Suprapubic skin (tissue), 4 donors: ENCODE measurements at regions not wholly inside any gene's neighbourhood (a gene's known extent, or its start where the extent isn't known, plus 50 kb on each side); places are given as distances from the start of the nearest gene placed in this dataset.

Experiments
- DNase-seq, 2 donors: peaks; one replicate each; pipeline ENCODE4 v3.0.0-alpha.2; 2019; ENCODE audit warnings: low spot score in 2 of 2
- H3K27ac ChIP-seq: fragments of 200-600 bp; sonication (generic); one replicate; pipeline ENCODE4 v1.5.1; 2019
- H3K27me3 ChIP-seq: fragments of 200-600 bp; sonication (generic); one replicate; pipeline ENCODE4 v1.5.1; 2019
- H3K36me3 ChIP-seq: fragments of 200-600 bp; sonication (generic); one replicate; pipeline ENCODE4 v1.5.1; 2019
- H3K4me1 ChIP-seq: fragments of 200-600 bp; sonication (generic); one replicate; pipeline ENCODE4 v1.5.1; 2019
- H3K4me3 ChIP-seq: fragments of 200-600 bp; sonication (generic); one replicate; pipeline ENCODE4 v1.5.1; 2019; ENCODE audit warnings: mild to moderate bottlenecking
- H3K9me3 ChIP-seq: fragments of 200-600 bp; sonication (generic); one replicate; pipeline ENCODE4 v1.5.1; 2019
- CTCF ChIP-seq, 2 donors: fragments of 200-600 bp in 1 of 2; fragments of 450-650 bp in 1 of 2; sonication (generic) in 1 of 2; IDR thresholded peaks; one replicate each; pipeline ENCODE4 v1.5.1; 2016 to 2019; ENCODE audit warnings: antibody characterized with exemption in 2 of 2, mild to moderate bottlenecking in 1 of 2, moderate library complexity in 1 of 2
- EP300 ChIP-seq: sonication (generic); formaldehyde crosslinking; IDR thresholded peaks from one replicate; pipeline ENCODE4 v1.6.1; 2017; ENCODE audit warnings: antibody characterized with exemption
- POLR2A ChIP-seq, 2 donors: fragments of 450-650 bp; IDR thresholded peaks; one replicate each; pipeline ENCODE4 v1.6.1; 2017; ENCODE audit warnings: antibody characterized with exemption in 2 of 2, mild to moderate bottlenecking in 2 of 2, moderate library complexity in 2 of 2
- POLR2AphosphoS5 ChIP-seq, 3 donors: sonication (generic); formaldehyde crosslinking; IDR thresholded peaks; one replicate each; pipeline ENCODE4 v1.6.1; 2017; ENCODE audit warnings: antibody characterized with exemption in 3 of 3
- WGBS: methylation state at CpG from one replicate; pipeline ENCODE4 v1.1.5; 2018; 5-methylcytosine and 5-hydroxymethylcytosine counted together

GRCh38 chr6:113141901-113142300 is 715.2 kb upstream of the MARCKS start:
- H3K27me3 ChIP-seq: no peaks in the 10 kb centered on the region
- H3K4me1 ChIP-seq: no peaks in the 10 kb centered on the region
- TF ChIP-seq EP300: no peak
- TF ChIP-seq POLR2A (IDR thresholded peaks at IDR 0.05): no peak
- no peak for TF ChIP-seq POLR2AphosphoS5 (IDR thresholded peaks at IDR 0.05)
- TF ChIP-seq CTCF (IDR thresholded peaks at IDR 0.05): no peak
- H3K9me3 ChIP-seq: no peaks in the 10 kb centered on the region
- DNase-seq: no peak
- WGBS: 91% methylated on average over 2 of the region's 2 CpGs
- H3K27ac ChIP-seq: no peak overlapping the region
- H3K36me3 ChIP-seq: no peaks in the 10 kb centered on the region
- no peak overlapping the region for H3K4me3 ChIP-seq

- H3K4me1 ChIP-seq: no peaks in the 10 kb centered on the region
- no peaks in the 10 kb centered on the region for H3K27me3 ChIP-seq
- no peak for TF ChIP-seq EP300
- no peak for TF ChIP-seq CTCF (IDR thresholded peaks at IDR 0.05)
- no peak for TF ChIP-seq POLR2AphosphoS5 (IDR thresholded peaks at IDR 0.05)
- no peak for TF ChIP-seq POLR2A (IDR thresholded peaks at IDR 0.05)
- 88% methylated on average over 5 of the region's 5 CpGs for WGBS
- H3K27ac ChIP-seq: no peak overlapping the region
- no peaks in the 10 kb centered on the region for H3K9me3 ChIP-seq
- no peaks in the 10 kb centered on the region for H3K36me3 ChIP-seq
- no peak overlapping the region for H3K4me3 ChIP-seq
- no peak for DNase-seq
These were observed 714.4 kb upstream of the MARCKS start for GRCh38 chr6:113142671-113143174.

- Histone ChIP-seq H3K4me3 (no peak overlapping the region), H3K36me3 (no peaks in the 10 kb centered on the region), H3K27me3 (no peaks in the 10 kb centered on the region), H3K4me1 (no peaks in the 10 kb centered on the region), H3K27ac (no peak overlapping the region), H3K9me3 (no peaks in the 10 kb centered on the region)
- WGBS: 96% methylated on average over 3 of the region's 3 CpGs
- TF ChIP-seq POLR2A (IDR thresholded peaks at IDR 0.05) (no peak), EP300 (no peak), POLR2AphosphoS5 (IDR thresholded peaks at IDR 0.05) (no peak), CTCF (IDR thresholded peaks at IDR 0.05) (no peak)
- DNase-seq: no peak
These were observed 713.9 kb upstream of the MARCKS start for GRCh38 chr6:113143206-113143605.

GRCh38 chr6:113144117-113144516 is 713.0 kb upstream of the MARCKS start:
- DNase-seq: no peak
- Histone ChIP-seq H3K27ac (no peak overlapping the region), H3K36me3 (no peaks in the 10 kb centered on the region), H3K4me3 (no peak overlapping the region), H3K9me3 (no peaks in the 10 kb centered on the region), H3K4me1 (no peaks in the 10 kb centered on the region), H3K27me3 (no peaks in the 10 kb centered on the region)
- TF ChIP-seq POLR2AphosphoS5 (IDR thresholded peaks at IDR 0.05): no peak
- 70% methylated on average over 3 of the region's 3 CpGs for WGBS

- 91% methylated on average over 1 of the region's 1 CpG for WGBS
- Histone ChIP-seq H3K36me3 (no peaks in the 10 kb centered on the region), H3K9me3 (peaks cover 5% of the 10 kb centered on the region), H3K27ac (no peak overlapping the region), H3K27me3 (no peaks in the 10 kb centered on the region), H3K4me3 (no peak overlapping the region), H3K4me1 (no peaks in the 10 kb centered on the region)
- TF ChIP-seq CTCF (IDR thresholded peaks at IDR 0.05) (no peak), EP300 (no peak)
- no peak for DNase-seq
These were observed 710.3 kb upstream of the MARCKS start for GRCh38 chr6:113146878-113147277.

- H3K9me3 ChIP-seq: peaks cover 5% of the 10 kb centered on the region
- no peak for DNase-seq
- 90% methylated on average over 2 of the region's 2 CpGs for WGBS
- no peaks in the 10 kb centered on the region for H3K27me3 ChIP-seq
- TF ChIP-seq CTCF (IDR thresholded peaks at IDR 0.05) (no peak), POLR2A (IDR thresholded peaks at IDR 0.05) (no peak), EP300 (no peak), POLR2AphosphoS5 (IDR thresholded peaks at IDR 0.05) (no peak)
- H3K36me3 ChIP-seq: no peaks in the 10 kb centered on the region
- H3K4me3 ChIP-seq: no peak overlapping the region
- no peak overlapping the region for H3K27ac ChIP-seq
- no peaks in the 10 kb centered on the region for H3K4me1 ChIP-seq
These were observed 709.6 kb upstream of the MARCKS start for GRCh38 chr6:113147544-113147943.
